HepG2 (cell line): ENCODE measurements at regions not wholly inside any gene's neighbourhood (a gene's known extent, or its start where the extent isn't known, plus 50 kb on each side); places are given as distances from the start of the nearest gene placed in this dataset.

ENCODE experiments used
- ATAC-seq: fragments of 200-7000 bp; cut with Tn5 transposase; 3 replicates; pipeline ENCODE4 v1.9.1; 2020; ENCODE audit warnings: mild to moderate bottlenecking, moderate library complexity
- BruUV-seq: library from RNA; stranded (reverse); fragments of 400-500 nt; replicated peaks from 2 replicates; lab custom pipeline; 2021; lab: Mats Ljungman, UMichigan
- CTCF ChIA-PET: fragments of 300-600 bp; formaldehyde crosslinking; extraction: SDS; loops from one replicate; lab custom pipeline; 2021; ENCODE audit warnings: low total read pairs, inconsistent platforms, low intra/inter-chr PET ratio; lab: Yijun Ruan, JAX
- POLR2A ChIA-PET: fragments of 350-600 bp; sonication (Branson Sonifier 250); formaldehyde crosslinking; loops from one replicate; lab custom pipeline; 2020; ENCODE audit warnings: antibody characterized with exemption, inconsistent platforms; lab: Yijun Ruan, JAX
- DNase-seq: peaks from one replicate; pipeline ENCODE4 v3.0.0-alpha.2; 2015; ENCODE audit warnings: low spot score
- FAIRE-seq: peaks from 3 replicates; lab custom pipeline; 2011; peaks lifted over from hg19 to GRCh38; lab: Jason Lieb, UNC
- H2AFZ ChIP-seq: one replicate; pipeline ENCODE4 v1.6.1; 2011; ENCODE audit warnings: low read length, inconsistent platforms
- H3K27ac ChIP-seq: fragments of 300-600 bp; 3 replicates; pipeline ENCODE4 v1.8.0; 2011; ENCODE audit warnings: mixed run types, mild to moderate bottlenecking, mixed read lengths, low read length, inconsistent platforms; ENCODE audit not compliant: insufficient read depth; ENCODE audit errors: extremely low read length
- H3K27me3 ChIP-seq, 2 experiments: fragments of 200-600 bp in 1 of 2; 2 replicates in 1 of 2; 3 replicates in 1 of 2; pipeline versions ENCODE4 v1.6.0 to v1.8.0; 2011; ENCODE audit warnings: low read length in 2 of 2, mild to moderate bottlenecking in 2 of 2, moderate library complexity in 2 of 2, inconsistent platforms in 1 of 2; ENCODE audit not compliant: insufficient read depth in 2 of 2, control insufficient read depth in 1 of 2
- H3K36me3 ChIP-seq, 2 experiments: fragments of 200-600 bp in 1 of 2; replicated peaks in 1 of 2; 2 replicates in 1 of 2; 3 replicates in 1 of 2; pipeline versions ENCODE4 v1.5.1 to v1.8.0; 2011; ENCODE audit warnings: low read length in 2 of 2, inconsistent platforms in 1 of 2; ENCODE audit not compliant: insufficient read depth in 2 of 2, control insufficient read depth in 1 of 2
- H3K4me1 ChIP-seq: 2 replicates; pipeline ENCODE4 v1.5.1; 2012; ENCODE audit warnings: low read length, inconsistent platforms; ENCODE audit not compliant: insufficient read depth
- H3K4me2 ChIP-seq: 2 replicates; pipeline ENCODE4 v1.6.0; 2011; ENCODE audit warnings: low read depth, low read length, inconsistent platforms
- H3K4me3 ChIP-seq, 3 experiments: fragments of 200-600 bp in 1 of 3; sonication (generic), shearing (Covaris generic) in 1 of 3; replicated peaks in 1 of 3; 2 replicates each; pipeline ENCODE4 v1.5.1; 2011 to 2016; ENCODE audit warnings: low read length in 3 of 3, inconsistent platforms in 2 of 3, low read depth in 2 of 3, mild to moderate bottlenecking in 2 of 3, control low read depth in 1 of 3, mixed read lengths in 1 of 3; ENCODE audit not compliant: insufficient read depth in 1 of 3
- H3K79me2 ChIP-seq: one replicate; pipeline ENCODE4 v1.6.1; 2011; ENCODE audit warnings: low read length, inconsistent platforms; ENCODE audit not compliant: insufficient read depth
- H3K9ac ChIP-seq: 2 replicates; pipeline ENCODE4 v1.6.0; 2011; ENCODE audit warnings: mild to moderate bottlenecking, low read depth, low read length, inconsistent platforms; ENCODE audit not compliant: insufficient read depth
- H3K9me3 ChIP-seq: 2 replicates; pipeline ENCODE4 v1.5.1; 2012; ENCODE audit warnings: mild to moderate bottlenecking, low read length
- H4K20me1 ChIP-seq: 2 replicates; pipeline ENCODE4 v1.6.0; 2011; ENCODE audit warnings: inconsistent platforms, mild to moderate bottlenecking, low read length, moderate library complexity; ENCODE audit not compliant: insufficient read depth
- AHR ChIP-seq: IDR thresholded peaks from 2 replicates; pipeline ENCODE4 v1.6.1; 2018; ENCODE audit warnings: missing genetic modification reagents, missing compliant biosample characterization
- HES4 ChIP-seq: sonication (generic); formaldehyde crosslinking; IDR thresholded peaks from 2 replicates; pipeline ENCODE4 v1.9.0; 2021; ENCODE audit warnings: mild to moderate bottlenecking, missing genetic modification reagents, borderline replicate concordance
- HNRNPK ChIP-seq: fragments of 200-400 bp; formaldehyde crosslinking; IDR thresholded peaks from 2 replicates; pipeline ENCODE4 v1.6.1; 2018; ENCODE audit warnings: low read length, low read depth, moderate library complexity, mild to moderate bottlenecking; ENCODE audit not compliant: poor library complexity, severe bottlenecking
- NFKB2 ChIP-seq: sonication (generic); formaldehyde crosslinking; IDR thresholded peaks from 2 replicates; pipeline ENCODE4 v1.4.0; 2020; ENCODE audit warnings: missing genetic modification reagents, borderline replicate concordance
- PHF8 ChIP-seq: sonication (generic); formaldehyde crosslinking; IDR thresholded peaks from 2 replicates; pipeline ENCODE4 v1.5.0; 2020; ENCODE audit warnings: missing genetic modification reagents
- SCMH1 ChIP-seq: sonication (generic); formaldehyde crosslinking; IDR thresholded peaks from 2 replicates; pipeline ENCODE4 v1.9.0; 2021; ENCODE audit warnings: missing genetic modification reagents, mild to moderate bottlenecking, borderline replicate concordance
- TMF1 ChIP-seq: sonication (generic); formaldehyde crosslinking; IDR thresholded peaks from 2 replicates; pipeline ENCODE4 v1.8.1; 2022; ENCODE audit warnings: low read depth, missing genetic modification reagents
- WIZ ChIP-seq: sonication (generic); formaldehyde crosslinking; IDR thresholded peaks from 2 replicates; pipeline ENCODE4 v1.5.1; 2020; ENCODE audit warnings: mild to moderate bottlenecking, missing genetic modification reagents
- ZNF343 ChIP-seq: sonication (generic); formaldehyde crosslinking; IDR thresholded peaks from 2 replicates; pipeline ENCODE4 v1.4.0; 2020; ENCODE audit warnings: mild to moderate bottlenecking, missing genetic modification reagents
- WGBS: methylation state at CpG from one replicate; pipeline ENCODE4 v1.1.6; 2017; ENCODE audit warnings: low lambda C conversion rate; 5-methylcytosine and 5-hydroxymethylcytosine counted together
- in situ Hi-C: cut with HindIII; loops from 2 replicates; pipeline ENCODE4 v1.10.0; 2017; ENCODE audit warnings: low pct_unique_long_range_greater_than_20kb; ENCODE audit not compliant: extremely low pct_ligation_motif_present
- intact Hi-C: fragments of 100-400 bp; cut with micrococcal nuclease; formaldehyde crosslinking; loops from one replicate; pipeline ENCODE4 v1.10.0; 2022; ENCODE audit not compliant: unreplicated experiment
- TF ChIP-seq, protein P1 (sequence below): sonication (generic); formaldehyde crosslinking; conservative IDR thresholded peaks from 2 replicates; pipeline ENCODE4 v1.8.1; 2023; ENCODE audit warnings: missing genetic modification reagents
- TF ChIP-seq, protein P2 (sequence below): IDR thresholded peaks from 2 replicates; pipeline ENCODE4 v1.6.1; 2016; ENCODE audit warnings: control low read depth

DNA sequence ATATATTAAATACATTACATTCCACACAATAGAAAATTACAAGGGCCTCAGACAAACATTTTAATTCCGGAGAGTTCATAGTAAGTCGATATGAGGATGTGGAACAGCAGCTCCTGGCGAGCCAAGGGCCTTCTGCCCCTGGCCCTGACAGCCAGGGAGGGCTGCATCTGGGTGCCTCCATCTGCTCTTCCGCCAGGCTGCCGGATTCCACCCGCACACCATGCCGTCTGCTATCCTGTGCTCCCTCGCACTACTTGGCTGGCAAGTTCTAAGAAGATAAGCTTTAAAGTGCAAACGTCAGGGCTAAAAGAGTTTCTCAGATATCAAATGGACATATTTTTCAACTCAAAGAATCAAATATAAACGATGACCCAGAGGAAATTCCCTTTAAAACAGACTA is 656.3 kb upstream of the NOX3 start:
- no peaks in the 10 kb centered on the region for H3K36me3 ChIP-seq
- in situ Hi-C loops (no loop called here), intact Hi-C loops (no loop called here)
- no peaks in the 10 kb centered on the region for H3K79me2 ChIP-seq
- H3K9me3 ChIP-seq: no peaks in the 10 kb centered on the region
- DNase-seq (no peak), ATAC-seq (no peak), FAIRE-seq (no peak)
- no peak overlapping the region for H2AFZ ChIP-seq
- H4K20me1 ChIP-seq: no peaks in the 10 kb centered on the region; the same call in 1 of the 2 replicates
- 5% methylated on average over 10 of the region's 10 CpGs for WGBS
- no peak overlapping the region for H3K27ac ChIP-seq
- H3K27me3 ChIP-seq: peaks cover 0 to 5% of the 10 kb centered on the region in 2 experiments; a peak in 2 of 5 replicates
- no peak overlapping the region for H3K4me2 ChIP-seq
- POLR2A ChIA-PET: no interaction called here
- no peak overlapping the region for H3K9ac ChIP-seq
- BruUV-seq: no TSS peak
- H3K4me3 ChIP-seq: no peak overlapping the region
- TF ChIP-seq NFKB2 (no peak), HNRNPK (no peak), WIZ (CRISPR knock-in tag) (no peak), HES4 (CRISPR knock-in tag) (no peak)
- TF ChIP-seq, protein P1, sequence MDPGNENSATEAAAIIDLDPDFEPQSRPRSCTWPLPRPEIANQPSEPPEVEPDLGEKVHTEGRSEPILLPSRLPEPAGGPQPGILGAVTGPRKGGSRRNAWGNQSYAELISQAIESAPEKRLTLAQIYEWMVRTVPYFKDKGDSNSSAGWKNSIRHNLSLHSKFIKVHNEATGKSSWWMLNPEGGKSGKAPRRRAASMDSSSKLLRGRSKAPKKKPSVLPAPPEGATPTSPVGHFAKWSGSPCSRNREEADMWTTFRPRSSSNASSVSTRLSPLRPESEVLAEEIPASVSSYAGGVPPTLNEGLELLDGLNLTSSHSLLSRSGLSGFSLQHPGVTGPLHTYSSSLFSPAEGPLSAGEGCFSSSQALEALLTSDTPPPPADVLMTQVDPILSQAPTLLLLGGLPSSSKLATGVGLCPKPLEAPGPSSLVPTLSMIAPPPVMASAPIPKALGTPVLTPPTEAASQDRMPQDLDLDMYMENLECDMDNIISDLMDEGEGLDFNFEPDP (CRISPR knock-in tag): no peak
- TF ChIP-seq, protein P2, sequence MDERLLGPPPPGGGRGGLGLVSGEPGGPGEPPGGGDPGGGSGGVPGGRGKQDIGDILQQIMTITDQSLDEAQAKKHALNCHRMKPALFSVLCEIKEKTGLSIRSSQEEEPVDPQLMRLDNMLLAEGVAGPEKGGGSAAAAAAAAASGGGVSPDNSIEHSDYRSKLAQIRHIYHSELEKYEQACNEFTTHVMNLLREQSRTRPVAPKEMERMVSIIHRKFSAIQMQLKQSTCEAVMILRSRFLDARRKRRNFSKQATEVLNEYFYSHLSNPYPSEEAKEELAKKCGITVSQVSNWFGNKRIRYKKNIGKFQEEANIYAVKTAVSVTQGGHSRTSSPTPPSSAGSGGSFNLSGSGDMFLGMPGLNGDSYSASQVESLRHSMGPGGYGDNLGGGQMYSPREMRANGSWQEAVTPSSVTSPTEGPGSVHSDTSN (CRISPR knock-in tag): no peak
- CTCF ChIA-PET: no interaction called here
- no peaks in the 10 kb centered on the region for H3K4me1 ChIP-seq

DNA sequence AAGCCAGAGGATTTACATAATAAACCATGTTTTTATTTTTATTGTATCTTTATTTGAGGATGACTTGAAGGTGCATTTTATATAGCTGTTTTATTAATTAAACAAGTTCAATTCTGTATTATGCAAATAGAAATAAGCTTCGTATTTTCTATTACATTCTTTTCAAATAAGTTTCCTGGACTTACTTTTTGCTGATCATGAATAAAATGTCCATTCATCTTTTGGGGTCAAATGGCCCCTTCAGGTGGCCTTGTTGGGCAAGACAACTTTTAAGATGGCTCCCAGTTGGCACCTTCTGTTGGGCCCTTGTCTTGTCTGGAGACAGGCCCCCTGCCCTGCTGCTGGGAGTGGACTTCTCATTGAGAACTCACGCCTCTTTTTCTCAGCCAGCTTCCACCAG is 654.6 kb upstream of the NOX3 start:
- WGBS: 0% methylated on average over 2 of the region's 2 CpGs
- intact Hi-C loops: no loop called here
- FAIRE-seq: no peak
- no peak overlapping the region for H2AFZ ChIP-seq
- H3K4me3 ChIP-seq: no peak overlapping the region
- no peaks in the 10 kb centered on the region for H3K79me2 ChIP-seq
- no peaks in the 10 kb centered on the region; the same call in 1 of the 2 replicates for H4K20me1 ChIP-seq
- BruUV-seq: no TSS peak
- no peak for DNase-seq
- CTCF ChIA-PET: no interaction called here
- H3K9ac ChIP-seq: no peak overlapping the region
- no peaks in the 10 kb centered on the region for H3K36me3 ChIP-seq
- H3K27me3 ChIP-seq: peaks cover 0 to 5% of the 10 kb centered on the region in 2 experiments; a peak in 2 of 5 replicates
- POLR2A ChIA-PET: no interaction called here
- no peak for ATAC-seq
- in situ Hi-C loops: no loop called here
- H3K4me1 ChIP-seq: no peaks in the 10 kb centered on the region
- H3K4me2 ChIP-seq: no peak overlapping the region
- no peaks in the 10 kb centered on the region for H3K9me3 ChIP-seq
- no peak overlapping the region for H3K27ac ChIP-seq
- TF ChIP-seq AHR (CRISPR knock-in tag) (no peak), PHF8 (CRISPR knock-in tag) (no peak), TMF1 (CRISPR knock-in tag) (no peak), SCMH1 (CRISPR knock-in tag) (no peak), ZNF343 (no peak)
